Kidney (tissue), 13 donors: ENCODE measurements at regions not wholly inside any gene's neighbourhood (a gene's known extent, or its start where the extent isn't known, plus 50 kb on each side); places are given as distances from the start of the nearest gene placed in this dataset.

Experiments used
- DNase-seq, 5 donors: peaks; one replicate each; pipeline ENCODE4 v3.0.0-alpha.2; 2013 to 2020
- FAIRE-seq: peaks from 2 replicates; lab custom pipeline; 2012; peaks lifted over from hg19 to GRCh38; lab: Jason Lieb, UNC
- H3K27ac ChIP-seq, 2 donors: one replicate each; pipeline ENCODE4 v1.7.0; 2013; ENCODE audit warnings: low read depth in 2 of 2, low read length in 2 of 2, inconsistent platforms in 1 of 2
- H3K27me3 ChIP-seq: one replicate; pipeline ENCODE4 v1.7.1; 2013; ENCODE audit warnings: low read length, inconsistent platforms; ENCODE audit not compliant: control insufficient read depth, insufficient read depth
- H3K36me3 ChIP-seq, 3 donors: one replicate each; pipeline versions ENCODE4 v1.7.0 to v1.7.1; 2013; ENCODE audit warnings: low read length in 3 of 3, control low read depth in 1 of 3, inconsistent platforms in 1 of 3; ENCODE audit not compliant: insufficient read depth in 3 of 3, control insufficient read depth in 2 of 3
- H3K4me1 ChIP-seq, 3 donors: one replicate each; pipeline versions ENCODE4 v1.7.0 to v1.7.1; 2013; ENCODE audit warnings: low read length in 3 of 3, inconsistent platforms in 1 of 3, low read depth in 1 of 3; ENCODE audit not compliant: control insufficient read depth in 2 of 3, insufficient read depth in 2 of 3
- H3K4me3 ChIP-seq, 3 donors: one replicate each; pipeline versions ENCODE4 v1.7.0 to v1.8.1; 2013; ENCODE audit warnings: low read length in 3 of 3, control low read depth in 1 of 3, inconsistent platforms in 1 of 3
- H3K9ac ChIP-seq, 3 donors: one replicate each; pipeline versions ENCODE4 v1.7.0 to v1.7.1; 2013; ENCODE audit warnings: low read length in 3 of 3, control low read depth in 1 of 3, inconsistent platforms in 1 of 3
- H3K9me3 ChIP-seq, 3 donors: one replicate each; pipeline versions ENCODE4 v1.7.0 to v1.7.1; 2013; ENCODE audit warnings: low read length in 3 of 3, control low read depth in 1 of 3, inconsistent platforms in 1 of 3; ENCODE audit not compliant: control insufficient read depth in 2 of 3, insufficient read depth in 1 of 3
- CTCF ChIP-seq: IDR thresholded peaks from 3 replicates; pipeline ENCODE4 v1.5.1; 2012; ENCODE audit warnings: mild to moderate bottlenecking, moderate library complexity, borderline replicate concordance; ENCODE audit not compliant: insufficient read depth; ENCODE audit errors: extremely low read depth
- intact Hi-C: fragments of 100-400 bp; cut with DNase I; formaldehyde crosslinking; loops from one replicate; pipeline ENCODE4 v1.11.1; 2022
- donor health status: control.
- donor health status: control.
- donor health status: control.
- donor health status: control.
- donor health status: control.
- donor health status: DM: yes; HTN: yes; CAD: no.
- donor health status: Normal renal cell carcinoma (clear cell type).

DNA sequence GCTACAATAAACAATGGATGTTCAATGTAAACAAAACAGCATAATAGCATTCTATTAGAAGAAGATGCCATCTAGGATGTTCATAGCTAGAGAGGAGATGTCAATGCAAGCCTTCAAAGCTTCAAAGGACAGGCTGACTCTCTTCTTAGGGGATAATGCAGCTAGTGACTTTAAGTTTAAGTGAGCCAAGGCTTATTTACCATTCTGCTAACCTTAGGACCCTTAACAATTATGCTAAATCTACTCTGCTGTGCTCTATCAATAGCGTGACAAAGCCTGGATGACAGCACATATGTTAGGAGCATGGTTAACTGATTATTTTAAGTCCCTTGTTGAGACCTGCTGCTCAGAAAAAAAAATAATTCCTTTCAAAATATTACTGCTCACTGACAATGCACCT is 106.0 kb upstream of the SSTR1 start:
- Histone ChIP-seq H3K4me1 (no peaks in the 10 kb centered on the region), H3K36me3 (no peaks in the 10 kb centered on the region), H3K9ac (no peak overlapping the region), H3K27me3 (no peaks in the 10 kb centered on the region), H3K9me3 (peaks cover 0 to 5% (median 0%) of the 10 kb centered on the region in 3 donors), H3K4me3 (no peak overlapping the region), H3K27ac (no peak overlapping the region)
- FAIRE-seq (no peak), DNase-seq (no peak)
- TF ChIP-seq CTCF, result no peak
- intact Hi-C loops, result no loop called here

GRCh38 chr14:38103542-38104225 is 104.0 kb upstream of the SSTR1 start:
- no peak for DNase-seq
- intact Hi-C loops, result no loop called here
- FAIRE-seq, result no peak

DNA sequence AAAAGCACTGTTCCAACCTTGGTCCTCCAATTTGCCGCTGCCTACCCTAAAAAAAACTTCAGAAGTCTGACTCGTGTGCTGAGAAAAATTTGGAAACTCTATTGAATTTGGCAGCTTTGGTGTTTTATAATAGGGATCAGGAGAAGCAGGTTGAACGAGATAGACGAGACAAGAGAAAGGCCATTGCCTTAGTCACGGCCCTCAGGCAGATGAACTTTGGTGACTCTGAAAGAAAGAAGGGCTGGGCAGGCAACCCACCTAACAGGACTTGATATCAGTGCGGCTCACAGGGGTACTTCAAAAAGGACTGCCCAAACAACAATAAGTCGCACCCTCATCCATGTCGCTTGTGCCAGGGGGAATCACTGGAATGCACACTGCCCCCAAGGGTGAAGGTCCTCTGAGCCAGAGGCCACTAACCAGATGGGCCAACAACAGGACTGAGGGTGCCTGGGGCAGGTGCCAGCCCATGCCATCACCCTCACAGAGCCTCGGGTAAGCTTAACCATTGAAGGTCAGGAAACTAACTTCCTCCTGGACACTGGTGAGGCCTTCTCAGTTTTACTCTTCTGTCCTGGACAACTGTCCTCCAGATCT is 102.5 kb upstream of the SSTR1 start:
- H3K36me3 ChIP-seq, result no peaks in the 10 kb centered on the region
- no peaks in the 10 kb centered on the region for H3K4me1 ChIP-seq
- no peak for TF ChIP-seq CTCF
- peaks cover 0 to 5% (median 0%) of the 10 kb centered on the region in 3 donors for H3K9me3 ChIP-seq
- no peaks in the 10 kb centered on the region for H3K27me3 ChIP-seq
- no peak for DNase-seq
- FAIRE-seq, result no peak
- no peak overlapping the region for H3K9ac ChIP-seq
- intact Hi-C loops, result no loop called here
- no peak overlapping the region for H3K27ac ChIP-seq
- no peak overlapping the region for H3K4me3 ChIP-seq

More at GRCh38 chr14:38103542-38104225, 104.0 kb upstream of the SSTR1 start:
- Histone ChIP-seq H3K9me3 (peaks cover 0 to 5% (median 0%) of the 10 kb centered on the region in 3 donors), H3K4me1 (no peaks in the 10 kb centered on the region), H3K27me3 (no peaks in the 10 kb centered on the region), H3K36me3 (no peaks in the 10 kb centered on the region), H3K4me3 (no peak overlapping the region), H3K27ac (no peak overlapping the region), H3K9ac (no peak overlapping the region)
- no peak for TF ChIP-seq CTCF
